Pancreas (tissue), 10 donors: ENCODE measurements at regions not wholly inside any gene's neighbourhood (a gene's known extent, or its start where the extent isn't known, plus 50 kb on each side); places are given as distances from the start of the nearest gene placed in this dataset.

Experiments used
- ATAC-seq, 4 donors: fragments of 200-7000 bp; cut with Tn5 transposase; one replicate each; pipeline versions ENCODE4 v1.8.0 to v1.9.1; 2020; ENCODE audit warnings: mild to moderate bottlenecking in 4 of 4, moderate library complexity in 4 of 4
- DNase-seq, 6 donors: peaks; one replicate each; pipeline ENCODE4 v3.0.0-alpha.2; 2020
- FAIRE-seq: peaks from 2 replicates; lab custom pipeline; 2012; peaks lifted over from hg19 to GRCh38; lab: Jason Lieb, UNC
- H3K27ac ChIP-seq, 4 donors: fragments of 200-600 bp; sonication (generic); 1 replicate in 3 of 4; 2 replicates in 1 of 4; pipeline versions ENCODE4 v1.5.0 to v1.8.0; 2020
- H3K27me3 ChIP-seq, 4 donors: fragments of 200-600 bp; one replicate each; pipeline ENCODE4 v1.8.0; 2021
- H3K36me3 ChIP-seq, 3 donors: fragments of 200-600 bp; sonication (generic) in 1 of 3; one replicate each; pipeline versions ENCODE4 v1.5.0 to v1.8.0; 2020 to 2021
- H3K4me1 ChIP-seq, 3 donors: fragments of 200-600 bp; one replicate each; pipeline ENCODE4 v1.8.0; 2021
- H3K4me3 ChIP-seq, 4 donors: fragments of 200-600 bp; sonication (generic) in 2 of 4; one replicate each; pipeline versions ENCODE4 v1.5.0 to v1.8.0; 2020 to 2021
- H3K9me3 ChIP-seq, 4 donors: fragments of 200-600 bp; one replicate each; pipeline ENCODE4 v1.8.0; 2021
- WGBS, 2 donors: extraction: QIAGEN DNeasy Blood & Tissue Kit; methylation state at CpG; one replicate each; pipeline ENCODE4 v1.1.7; 2013; 5-methylcytosine and 5-hydroxymethylcytosine counted together
- intact Hi-C, 3 donors: fragments of 100-400 bp; cut with DNase I; formaldehyde crosslinking; loops; one replicate each; pipeline versions ENCODE4 v1.11.1 to v1.14.2; 2022
- TF ChIP-seq, protein P1 (sequence below), 4 donors: fragments of 200-600 bp; sonication (generic) in 3 of 4; IDR thresholded peaks; one replicate each; pipeline versions ENCODE4 v1.5.0 to v1.8.0; 2021; ENCODE audit warnings: antibody characterized with exemption in 4 of 4
- donor health status: healthy with polysubstance abuse.
- donor health status: DM: no; HTN: no; CAD: no; lungs with moderate emphysema.
- donor health status: DM: no; HTN: no; CAD: no.
- donor health status: control.
- donor health status: control.
- donor health status: Bipolar disorder and iron deficiency.
- donor health status: DM: yes; HTN: yes; CAD: no.
- donor health status: DM: no; HTN: no; CAD: no.
- donor health status: DM: no; HTN: no; CAD: no.
- donor health status: DM: yes; HTN: yes; CAD: no.

DNA sequence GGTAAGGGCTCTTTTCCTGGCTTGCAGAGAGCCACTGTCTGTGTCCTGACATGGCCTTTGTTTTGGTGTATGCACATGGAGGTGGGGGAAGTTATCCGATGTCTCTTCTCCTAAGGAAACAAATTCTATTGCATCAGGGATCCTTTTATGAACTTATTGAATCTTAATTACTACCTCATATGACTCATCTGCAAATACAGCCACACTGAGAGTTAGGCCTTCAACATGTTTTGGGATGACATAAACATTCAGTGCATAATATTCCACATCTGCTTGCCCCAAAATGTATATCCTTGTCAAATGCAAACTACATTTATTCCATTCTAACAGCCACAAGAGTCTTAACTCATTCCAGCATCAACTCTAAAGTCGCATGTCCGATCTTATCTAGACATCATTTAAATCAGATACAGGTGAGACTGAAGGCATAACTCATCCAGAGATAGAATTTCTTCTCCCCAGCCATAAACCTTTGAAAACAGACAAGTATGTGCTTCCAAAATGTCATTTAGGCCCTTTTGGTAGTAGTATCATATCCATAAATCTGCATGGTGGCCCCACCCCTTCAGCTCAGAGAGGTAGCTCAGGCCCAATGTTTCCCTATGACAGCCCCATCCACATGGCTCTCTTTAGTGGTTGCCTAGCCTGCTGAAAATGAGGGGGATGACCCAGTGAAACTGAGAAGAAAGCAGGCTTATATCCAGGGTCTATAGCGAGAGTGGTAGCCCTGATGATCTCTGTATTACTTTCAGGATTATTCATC is 289.5 kb upstream of the ALCAM start:
- Histone ChIP-seq H3K36me3 (no peaks in the 10 kb centered on the region), H3K4me3 (no peak overlapping the region), H3K4me1 (no peaks in the 10 kb centered on the region), H3K27ac (no peak overlapping the region), H3K9me3 (no peaks in the 10 kb centered on the region), H3K27me3 (no peaks in the 10 kb centered on the region)
- ATAC-seq (no peak), FAIRE-seq (no peak), DNase-seq (no peak)
- intact Hi-C loops = no loop called here
- TF ChIP-seq, protein P1, sequence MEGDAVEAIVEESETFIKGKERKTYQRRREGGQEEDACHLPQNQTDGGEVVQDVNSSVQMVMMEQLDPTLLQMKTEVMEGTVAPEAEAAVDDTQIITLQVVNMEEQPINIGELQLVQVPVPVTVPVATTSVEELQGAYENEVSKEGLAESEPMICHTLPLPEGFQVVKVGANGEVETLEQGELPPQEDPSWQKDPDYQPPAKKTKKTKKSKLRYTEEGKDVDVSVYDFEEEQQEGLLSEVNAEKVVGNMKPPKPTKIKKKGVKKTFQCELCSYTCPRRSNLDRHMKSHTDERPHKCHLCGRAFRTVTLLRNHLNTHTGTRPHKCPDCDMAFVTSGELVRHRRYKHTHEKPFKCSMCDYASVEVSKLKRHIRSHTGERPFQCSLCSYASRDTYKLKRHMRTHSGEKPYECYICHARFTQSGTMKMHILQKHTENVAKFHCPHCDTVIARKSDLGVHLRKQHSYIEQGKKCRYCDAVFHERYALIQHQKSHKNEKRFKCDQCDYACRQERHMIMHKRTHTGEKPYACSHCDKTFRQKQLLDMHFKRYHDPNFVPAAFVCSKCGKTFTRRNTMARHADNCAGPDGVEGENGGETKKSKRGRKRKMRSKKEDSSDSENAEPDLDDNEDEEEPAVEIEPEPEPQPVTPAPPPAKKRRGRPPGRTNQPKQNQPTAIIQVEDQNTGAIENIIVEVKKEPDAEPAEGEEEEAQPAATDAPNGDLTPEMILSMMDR (IDR thresholded peaks at IDR 0.05) = no peak
- 91 to 97% methylated on average over 4 of the region's 4 CpGs for WGBS, 2 donors

- no peaks in the 10 kb centered on the region for H3K4me1 ChIP-seq
- no peak overlapping the region for H3K27ac ChIP-seq
- H3K27me3 ChIP-seq = no peaks in the 10 kb centered on the region
- WGBS, 2 donors = 85 to 95% methylated on average over 1 of the region's 1 CpG
- H3K4me3 ChIP-seq = no peak overlapping the region
- ATAC-seq (no peak), FAIRE-seq (no peak), DNase-seq (no peak)
- intact Hi-C loops = no loop called here
- TF ChIP-seq, protein P1 (IDR thresholded peaks at IDR 0.05) = no peak
- H3K36me3 ChIP-seq = no peaks in the 10 kb centered on the region
- H3K9me3 ChIP-seq = no peaks in the 10 kb centered on the region
These were observed 282.8 kb upstream of the ALCAM start for GRCh38 chr3:105083945-105084344.

GRCh38 chr3:105085506-105085905 is 281.2 kb upstream of the ALCAM start:
- DNase-seq = no peak
- H3K4me1 ChIP-seq = no peaks in the 10 kb centered on the region
- H3K27me3 ChIP-seq = no peaks in the 10 kb centered on the region
- intact Hi-C loops = no loop called here
- TF ChIP-seq, protein P1 (IDR thresholded peaks at IDR 0.05) = no peak
- no peak overlapping the region for H3K4me3 ChIP-seq
- no peak for FAIRE-seq
- no peaks in the 10 kb centered on the region for H3K9me3 ChIP-seq
- no peak for ATAC-seq
- no peaks in the 10 kb centered on the region for H3K36me3 ChIP-seq
- no peak overlapping the region for H3K27ac ChIP-seq

DNA sequence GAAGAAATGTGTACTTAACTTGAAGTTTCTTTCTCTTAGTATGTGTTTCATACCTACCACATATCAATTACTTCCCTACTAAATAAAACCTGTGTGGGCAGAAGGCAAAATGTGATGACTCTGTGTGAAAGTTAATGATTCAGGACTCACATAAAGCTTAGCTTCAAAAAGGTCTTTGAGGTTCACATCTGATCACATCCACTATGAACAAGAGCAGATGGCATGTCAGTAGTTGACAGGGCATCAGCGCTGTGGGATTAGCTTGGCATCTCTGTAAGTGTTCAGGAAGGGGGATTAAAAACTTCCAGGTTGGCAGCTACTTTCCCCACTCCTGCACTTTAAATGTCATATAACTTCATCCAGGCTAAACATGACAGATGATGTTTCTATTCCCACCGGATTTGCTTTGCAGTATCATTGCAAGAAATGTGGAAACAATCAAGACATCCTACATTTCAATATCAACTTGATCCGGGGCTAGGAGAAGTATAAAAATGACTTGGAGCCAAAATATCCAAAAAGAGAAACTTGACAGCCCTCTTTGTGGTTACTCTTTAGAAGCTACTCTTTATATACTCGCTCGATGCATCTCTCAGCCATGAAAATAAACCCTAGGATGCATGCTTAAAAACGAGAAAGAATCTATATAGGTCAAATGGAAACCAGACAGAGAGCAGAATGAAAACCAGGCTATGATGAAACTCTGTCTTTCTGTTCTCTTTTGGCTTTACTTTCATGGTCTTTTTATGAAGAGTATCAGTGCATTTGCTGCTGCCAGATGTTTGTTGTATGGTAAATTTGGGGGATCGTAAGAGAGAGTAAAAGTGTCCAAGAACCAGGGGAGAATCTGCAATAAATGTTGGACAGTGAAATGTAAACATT is 273.1 kb upstream of the ALCAM start:
- Histone ChIP-seq H3K4me1 (no peaks in the 10 kb centered on the region), H3K4me3 (no peak overlapping the region), H3K36me3 (no peaks in the 10 kb centered on the region), H3K27ac (no peak overlapping the region), H3K9me3 (no peaks in the 10 kb centered on the region), H3K27me3 (no peaks in the 10 kb centered on the region)
- FAIRE-seq (no peak), DNase-seq (no peak), ATAC-seq (no peak)
- intact Hi-C loops = no loop called here
- 68 to 72% methylated on average over 7 of the region's 7 CpGs for WGBS, 2 donors
- TF ChIP-seq, protein P1 (IDR thresholded peaks at IDR 0.05) = no peak
